Neutrophil (primary cell): ENCODE measurements at regions not wholly inside any gene's neighbourhood (a gene's known extent, or its start where the extent isn't known, plus 50 kb on each side); places are given as distances from the start of the nearest gene placed in this dataset.

Experiments used
- H3K27ac ChIP-seq: fragments of 200-600 bp; sonication (generic); 2 replicates; pipeline ENCODE4 v1.5.1; 2016; ENCODE audit warnings: mild to moderate bottlenecking, moderate library complexity
- H3K27me3 ChIP-seq: fragments of 200-600 bp; sonication (generic); 2 replicates; pipeline ENCODE4 v1.6.0; 2016; ENCODE audit warnings: mild to moderate bottlenecking
- H3K36me3 ChIP-seq: fragments of 200-600 bp; sonication (generic); 2 replicates; pipeline ENCODE4 v1.5.1; 2017
- H3K4me1 ChIP-seq, 2 experiments: fragments of 200-600 bp in 1 of 2; sonication (generic) in 1 of 2; 1 replicate in 1 of 2; 2 replicates in 1 of 2; pipeline versions ENCODE4 v1.5.1 to v1.6.1; 2013 to 2016; ENCODE audit warnings: low read depth in 1 of 2, low read length in 1 of 2, mild to moderate bottlenecking in 1 of 2, moderate library complexity in 1 of 2; ENCODE audit not compliant: control insufficient read depth in 1 of 2, insufficient read depth in 1 of 2
- H3K4me3 ChIP-seq, 2 experiments: fragments of 200-600 bp in 1 of 2; sonication (generic) in 1 of 2; 1 replicate in 1 of 2; 2 replicates in 1 of 2; pipeline ENCODE4 v1.5.1; 2013 to 2016; ENCODE audit warnings: low read depth in 1 of 2, low read length in 1 of 2, mild to moderate bottlenecking in 1 of 2, moderate library complexity in 1 of 2
- H3K9me3 ChIP-seq: fragments of 200-600 bp; sonication (generic); 2 replicates; pipeline ENCODE4 v1.5.1; 2016
- TF ChIP-seq, protein P1 (sequence below): fragments of 200-600 bp; sonication (generic); IDR thresholded peaks from 2 replicates; pipeline ENCODE4 v1.5.1; 2016; ENCODE audit warnings: antibody characterized with exemption

DNA sequence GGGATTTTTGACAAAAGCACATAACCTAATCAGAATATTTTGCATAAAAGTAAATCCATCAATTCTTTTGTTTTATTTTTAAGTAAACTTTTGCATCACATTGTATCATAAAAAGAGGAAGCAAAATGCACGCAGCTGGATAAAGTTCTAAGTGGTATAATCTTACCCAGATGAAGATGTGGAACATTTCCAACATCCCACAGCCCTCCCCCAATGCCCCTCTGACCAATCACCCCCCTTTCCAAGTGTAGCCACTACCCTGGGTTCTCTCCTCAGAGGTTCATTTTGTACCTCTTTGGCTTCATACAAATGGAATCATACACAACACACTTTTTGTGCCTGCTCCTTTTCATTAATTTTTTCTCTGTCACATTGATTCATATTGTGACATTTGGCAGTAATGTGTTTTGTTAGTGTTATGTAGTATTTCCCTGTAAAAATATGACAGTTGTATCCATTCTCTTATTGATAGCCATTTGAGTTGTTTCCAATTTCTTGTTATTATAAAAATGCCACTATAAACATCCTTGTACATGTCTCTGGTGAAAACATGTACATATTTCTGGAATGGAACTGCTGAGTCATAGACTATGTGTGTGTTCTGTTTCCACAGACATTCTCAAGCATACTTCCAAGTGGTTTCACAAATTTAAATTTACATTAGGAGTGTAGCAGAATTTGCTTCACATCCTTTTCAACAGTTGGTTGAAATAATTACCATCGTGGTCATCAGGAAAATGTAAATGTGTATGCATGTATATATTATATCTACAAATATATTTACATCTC is 92.9 kb upstream of the SYNDIG1 start:
- Histone ChIP-seq H3K4me3 (no peak overlapping the region), H3K27me3 (no peaks in the 10 kb centered on the region), H3K4me1 (no peaks in the 10 kb centered on the region), H3K9me3 (no peaks in the 10 kb centered on the region), H3K36me3 (no peaks in the 10 kb centered on the region), H3K27ac (no peak overlapping the region)
- TF ChIP-seq, protein P1, sequence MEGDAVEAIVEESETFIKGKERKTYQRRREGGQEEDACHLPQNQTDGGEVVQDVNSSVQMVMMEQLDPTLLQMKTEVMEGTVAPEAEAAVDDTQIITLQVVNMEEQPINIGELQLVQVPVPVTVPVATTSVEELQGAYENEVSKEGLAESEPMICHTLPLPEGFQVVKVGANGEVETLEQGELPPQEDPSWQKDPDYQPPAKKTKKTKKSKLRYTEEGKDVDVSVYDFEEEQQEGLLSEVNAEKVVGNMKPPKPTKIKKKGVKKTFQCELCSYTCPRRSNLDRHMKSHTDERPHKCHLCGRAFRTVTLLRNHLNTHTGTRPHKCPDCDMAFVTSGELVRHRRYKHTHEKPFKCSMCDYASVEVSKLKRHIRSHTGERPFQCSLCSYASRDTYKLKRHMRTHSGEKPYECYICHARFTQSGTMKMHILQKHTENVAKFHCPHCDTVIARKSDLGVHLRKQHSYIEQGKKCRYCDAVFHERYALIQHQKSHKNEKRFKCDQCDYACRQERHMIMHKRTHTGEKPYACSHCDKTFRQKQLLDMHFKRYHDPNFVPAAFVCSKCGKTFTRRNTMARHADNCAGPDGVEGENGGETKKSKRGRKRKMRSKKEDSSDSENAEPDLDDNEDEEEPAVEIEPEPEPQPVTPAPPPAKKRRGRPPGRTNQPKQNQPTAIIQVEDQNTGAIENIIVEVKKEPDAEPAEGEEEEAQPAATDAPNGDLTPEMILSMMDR, result no peak

DNA sequence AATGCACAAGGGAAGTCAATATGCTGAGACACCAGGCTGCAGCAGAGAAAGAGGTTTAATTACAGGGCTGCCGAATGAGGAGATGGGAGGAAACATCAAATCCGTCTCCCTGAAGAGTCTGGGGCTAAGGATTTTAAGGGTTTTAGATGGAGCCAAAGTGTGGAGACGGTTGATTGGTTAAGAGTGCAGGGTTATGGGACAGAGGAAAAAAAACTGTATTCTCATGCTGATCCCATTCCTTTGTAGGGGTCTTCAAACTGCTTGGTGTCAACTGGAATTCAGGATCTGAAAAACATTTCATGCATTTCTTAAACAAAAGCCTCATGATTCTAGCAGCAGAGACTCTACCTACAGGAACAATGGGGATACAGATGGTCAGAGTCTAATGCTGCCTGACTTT is 96.1 kb upstream of the SYNDIG1 start:
- Histone ChIP-seq H3K36me3 (no peaks in the 10 kb centered on the region), H3K27me3 (no peaks in the 10 kb centered on the region), H3K4me3 (no peak overlapping the region), H3K27ac (no peak overlapping the region), H3K9me3 (no peaks in the 10 kb centered on the region), H3K4me1 (no peaks in the 10 kb centered on the region)
- TF ChIP-seq, protein P1, result no peak

DNA sequence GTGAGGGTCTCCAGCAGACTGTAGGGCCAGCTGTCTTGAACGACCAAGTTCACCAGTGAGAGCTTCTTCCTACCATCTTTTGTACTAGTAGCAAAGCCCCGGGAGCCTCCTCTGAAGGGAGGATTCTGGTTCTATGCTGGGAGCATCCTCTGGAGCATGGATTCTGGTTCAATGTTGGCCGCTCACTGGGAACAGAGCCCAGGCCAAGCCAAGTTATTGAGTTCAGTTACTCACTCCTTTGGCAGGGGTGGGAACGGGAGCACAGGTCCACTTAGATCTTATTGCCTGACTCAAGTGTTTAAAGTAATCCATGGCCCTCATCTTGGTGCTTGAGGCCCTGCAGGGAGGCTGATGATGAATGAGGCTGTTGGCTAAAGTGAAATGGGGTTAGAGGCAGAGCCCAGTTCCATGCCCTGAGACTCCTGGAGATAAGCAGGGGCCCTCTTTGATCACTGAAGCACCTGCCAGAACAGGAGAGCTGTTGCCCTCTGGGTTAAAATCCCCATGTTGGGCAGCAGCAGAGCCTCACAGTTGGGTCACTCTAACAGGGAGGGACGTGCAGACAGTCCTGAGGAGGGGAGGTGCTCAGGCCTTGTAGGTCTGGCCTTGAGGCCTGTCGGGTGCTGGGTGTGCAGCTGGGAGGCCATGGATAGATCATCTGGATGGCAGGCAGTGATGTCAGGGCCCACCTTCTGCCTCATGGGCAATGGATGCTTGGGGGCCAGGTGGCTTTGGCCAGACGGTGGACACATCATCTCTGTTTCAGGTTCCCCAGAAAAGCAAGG is 98.3 kb upstream of the SYNDIG1 start:
- H3K4me3 ChIP-seq, result no peak overlapping the region
- H3K9me3 ChIP-seq, result no peaks in the 10 kb centered on the region
- no peak overlapping the region for H3K27ac ChIP-seq
- no peaks in the 10 kb centered on the region for H3K36me3 ChIP-seq
- H3K27me3 ChIP-seq, result no peaks in the 10 kb centered on the region
- no peaks in the 10 kb centered on the region for H3K4me1 ChIP-seq
- TF ChIP-seq, protein P1, result no peak

DNA sequence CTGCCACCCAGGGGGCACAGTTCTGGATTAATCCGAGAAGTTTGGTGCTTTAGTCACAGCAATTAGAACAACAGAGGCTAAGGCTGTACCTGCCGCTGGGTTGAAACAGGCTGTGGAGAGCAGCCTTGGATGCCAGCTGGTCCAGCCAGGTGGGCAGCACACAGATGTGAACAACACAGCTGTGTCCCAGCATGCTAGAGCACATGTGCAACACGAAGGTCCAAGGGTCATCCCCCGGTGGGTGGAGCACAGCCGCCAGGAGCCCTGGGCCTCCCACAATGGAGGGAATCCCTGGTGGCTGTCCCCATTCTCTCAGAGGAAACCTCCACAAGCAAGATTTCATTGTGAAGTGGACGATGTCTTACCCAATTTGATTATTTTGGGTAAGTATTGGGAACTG is 99.2 kb upstream of the SYNDIG1 start:
- Histone ChIP-seq H3K4me3 (no peak overlapping the region), H3K9me3 (no peaks in the 10 kb centered on the region), H3K27me3 (no peaks in the 10 kb centered on the region), H3K36me3 (no peaks in the 10 kb centered on the region), H3K27ac (no peak overlapping the region), H3K4me1 (no peaks in the 10 kb centered on the region)
- TF ChIP-seq, protein P1, result no peak

DNA sequence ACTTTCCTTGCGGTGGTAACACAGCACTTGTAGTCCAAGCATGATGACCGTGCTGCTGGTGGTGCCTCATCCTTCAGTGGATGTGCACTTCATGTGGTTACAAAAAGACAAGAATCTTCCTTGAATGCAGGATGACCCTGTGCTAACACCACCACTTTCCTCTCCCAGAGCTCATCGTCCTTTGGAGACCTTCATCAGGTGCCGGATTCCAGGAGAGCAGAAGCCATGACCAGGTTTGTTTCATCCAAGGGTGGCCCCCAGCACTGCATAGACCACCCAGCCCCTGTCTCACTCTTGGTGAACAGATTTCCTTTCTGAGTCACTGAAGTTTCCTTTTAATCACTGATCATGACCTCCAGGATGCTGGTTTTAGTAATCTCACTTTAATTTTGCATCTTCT is 101.2 kb upstream of the SYNDIG1 start:
- TF ChIP-seq, protein P1, result no peak

More for the DNA sequence above, 101.2 kb upstream of the SYNDIG1 start:
- Histone ChIP-seq H3K4me3 (no peak overlapping the region), H3K27ac (no peak overlapping the region), H3K4me1 (no peaks in the 10 kb centered on the region), H3K27me3 (no peaks in the 10 kb centered on the region), H3K36me3 (no peaks in the 10 kb centered on the region), H3K9me3 (no peaks in the 10 kb centered on the region)
